Heart left ventricle (tissue), 13 donors: ENCODE measurements at regions not wholly inside any gene's neighbourhood (a gene's known extent, or its start where the extent isn't known, plus 50 kb on each side); places are given as distances from the start of the nearest gene placed in this dataset.

Experiments
- POLR2A ChIP-seq, 2 donors: fragments of 450-650 bp; IDR thresholded peaks; one replicate each; pipeline ENCODE4 v1.6.1; 2017; ENCODE audit warnings: antibody characterized with exemption in 2 of 2, mild to moderate bottlenecking in 2 of 2, moderate library complexity in 2 of 2
- TF ChIP-seq, protein P1 (sequence below), 12 donors: fragments of 200-600 bp; sonication (generic) in 4 of 12; IDR thresholded peaks; one replicate each; pipeline versions ENCODE4 v1.5.0 to v1.8.0; 2018 to 2022; ENCODE audit warnings: antibody characterized with exemption in 12 of 12, mild to moderate bottlenecking in 5 of 12
- donor health status: ischemic (EF 13 %, LVEDD 7.1; RV severe dilation, severe dysfunction).
- donor health status: DM: no; HTN: yes; CAD: no.
- donor health status: DM: no; HTN: no; CAD: no.
- donor health status: ischemic (EF 25% LVEDD 6.9; RV normal size, moderate dysfunction).
- donor health status: ischemic (EF 25% LVEDD 5.7; RV mildly dilated, moderate dysfunction).
- donor health status: ischemic (EF 35%, LVEDD 5.7; RV mildly dilated, moderate dysfunction).
- donor health status: nonischemic (EF 11% LVEDD 7.7; RV severe dilation, severe dysfunction).
- donor health status: DM: yes; HTN: yes; CAD: no.
- donor health status: PGD.
- donor health status: ischemic (EF 29% LVEDD 5.4; RV normal size, mild dysfunction).
- donor health status: nonischemic (EF 23%, LVEDD 6.1; RV moderate dilation, normal function).

DNA sequence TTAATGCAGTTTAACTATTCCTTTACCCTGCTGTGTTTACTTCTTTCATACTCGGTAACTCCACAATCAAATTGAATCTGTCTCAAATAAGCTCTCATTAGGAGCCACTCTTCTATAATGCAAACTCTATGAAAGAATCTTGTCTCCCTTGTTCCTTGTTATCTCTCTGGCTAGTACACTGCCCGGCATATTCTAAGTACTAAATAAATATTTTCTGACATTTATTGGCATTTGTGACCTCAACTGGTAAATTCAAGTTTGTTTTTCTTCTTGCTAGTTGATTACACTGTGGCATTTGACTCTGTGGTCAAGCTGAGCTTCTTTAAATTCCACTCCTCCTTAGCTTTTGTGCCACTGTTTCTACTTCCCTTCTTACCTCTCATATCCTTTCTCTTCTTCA lies 237.6 kb upstream of the KHDRBS2 start:
- TF ChIP-seq, protein P1, sequence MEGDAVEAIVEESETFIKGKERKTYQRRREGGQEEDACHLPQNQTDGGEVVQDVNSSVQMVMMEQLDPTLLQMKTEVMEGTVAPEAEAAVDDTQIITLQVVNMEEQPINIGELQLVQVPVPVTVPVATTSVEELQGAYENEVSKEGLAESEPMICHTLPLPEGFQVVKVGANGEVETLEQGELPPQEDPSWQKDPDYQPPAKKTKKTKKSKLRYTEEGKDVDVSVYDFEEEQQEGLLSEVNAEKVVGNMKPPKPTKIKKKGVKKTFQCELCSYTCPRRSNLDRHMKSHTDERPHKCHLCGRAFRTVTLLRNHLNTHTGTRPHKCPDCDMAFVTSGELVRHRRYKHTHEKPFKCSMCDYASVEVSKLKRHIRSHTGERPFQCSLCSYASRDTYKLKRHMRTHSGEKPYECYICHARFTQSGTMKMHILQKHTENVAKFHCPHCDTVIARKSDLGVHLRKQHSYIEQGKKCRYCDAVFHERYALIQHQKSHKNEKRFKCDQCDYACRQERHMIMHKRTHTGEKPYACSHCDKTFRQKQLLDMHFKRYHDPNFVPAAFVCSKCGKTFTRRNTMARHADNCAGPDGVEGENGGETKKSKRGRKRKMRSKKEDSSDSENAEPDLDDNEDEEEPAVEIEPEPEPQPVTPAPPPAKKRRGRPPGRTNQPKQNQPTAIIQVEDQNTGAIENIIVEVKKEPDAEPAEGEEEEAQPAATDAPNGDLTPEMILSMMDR (IDR thresholded peaks at IDR 0.05) = no peak
- no peak for TF ChIP-seq POLR2A (IDR thresholded peaks at IDR 0.05)
